ENCODE measurements at regions not wholly inside any gene's neighbourhood (a gene's known extent, or its start where the extent isn't known, plus 50 kb on each side); places are given as distances from the start of the nearest gene placed in this dataset.

- DNase-seq (ENCODE audit: insufficient read length, low spot score), result no peak
- FAIRE-seq, result no peak
- TF ChIP-seq CTCF (IDR thresholded peaks at IDR 0.05; ENCODE audit: insufficient read depth, missing control alignments), result no peak
Measured at GRCh38 chr5:62256161-62257019, 49.6 kb upstream of the KIF2A start.
